Embryonic facial prominence (tissue), 1 donor: ENCODE measurements at regions not wholly inside any gene's neighbourhood (a gene's known extent, or its start where the extent isn't known, plus 50 kb on each side); places are given as distances from the start of the nearest gene placed in this dataset.

Experiments used
- DNase-seq: peaks from one replicate; pipeline ENCODE4 v3.0.0-alpha.2; 2016; ENCODE audit errors: extremely low spot score

- no peak for DNase-seq
Measured at GRCh38 chr13:31927219-31927653, 104.3 kb upstream of the FRY start.

- DNase-seq: no peak
Measured at GRCh38 chr13:31929031-31929770, 102.4 kb upstream of the FRY start.

- no peak for DNase-seq
Measured at GRCh38 chr13:31930490-31930889, 101.1 kb upstream of the FRY start.

GRCh38 chr13:31930901-31931522, 100.6 kb upstream of the FRY start:
- DNase-seq: no peak

- no peak for DNase-seq
Measured at GRCh38 chr13:31937436-31937835, 94.1 kb upstream of the FRY start.

- no peak for DNase-seq
Measured at GRCh38 chr13:31940076-31940475, 91.5 kb upstream of the FRY start.

GRCh38 chr13:31943591-31943990, 88.0 kb upstream of the FRY start:
- no peak for DNase-seq

GRCh38 chr13:31944262-31945160, 87.1 kb upstream of the FRY start:
- no peak for DNase-seq

- no peak for DNase-seq
Measured at GRCh38 chr13:31945202-31945961, 86.2 kb upstream of the FRY start.

GRCh38 chr13:31946091-31946770, 85.3 kb upstream of the FRY start:
- no peak for DNase-seq

GRCh38 chr13:31947105-31947504, 84.5 kb upstream of the FRY start:
- no peak for DNase-seq

- no peak for DNase-seq
Measured at GRCh38 chr13:31947506-31947905, 84.1 kb upstream of the FRY start.

GRCh38 chr13:31949486-31949885, 82.1 kb upstream of the FRY start:
- DNase-seq: no peak

- no peak for DNase-seq
Measured at GRCh38 chr13:31950111-31950815, 81.3 kb upstream of the FRY start.

GRCh38 chr13:31951215-31951678, 80.3 kb upstream of the FRY start:
- DNase-seq: no peak

- no peak for DNase-seq
Measured at GRCh38 chr13:31952641-31953380, 78.8 kb upstream of the FRY start.

GRCh38 chr13:31955101-31955500, 76.5 kb upstream of the FRY start:
- DNase-seq: no peak

- DNase-seq: no peak
Measured at GRCh38 chr13:31955741-31956140, 75.8 kb upstream of the FRY start.

GRCh38 chr13:31956980-31957644, 74.5 kb upstream of the FRY start:
- no peak for DNase-seq
